HG03066 (cell line): ENCODE measurements at regions not wholly inside any gene's neighbourhood (a gene's known extent, or its start where the extent isn't known, plus 50 kb on each side); places are given as distances from the start of the nearest gene placed in this dataset.
"Not testable (repeated sequence)": the region's sequence is repeated elsewhere in the genome, so short reads cannot be mapped to it uniquely, and the experiment has no call there.

Experiments used
- ATAC-seq: cut with Tn5 transposase; IDR thresholded peaks from one replicate; pipeline ENCODE4 v1.9.1; 2021; ENCODE audit warnings: low read depth; ENCODE audit not compliant: unreplicated experiment

DNA sequence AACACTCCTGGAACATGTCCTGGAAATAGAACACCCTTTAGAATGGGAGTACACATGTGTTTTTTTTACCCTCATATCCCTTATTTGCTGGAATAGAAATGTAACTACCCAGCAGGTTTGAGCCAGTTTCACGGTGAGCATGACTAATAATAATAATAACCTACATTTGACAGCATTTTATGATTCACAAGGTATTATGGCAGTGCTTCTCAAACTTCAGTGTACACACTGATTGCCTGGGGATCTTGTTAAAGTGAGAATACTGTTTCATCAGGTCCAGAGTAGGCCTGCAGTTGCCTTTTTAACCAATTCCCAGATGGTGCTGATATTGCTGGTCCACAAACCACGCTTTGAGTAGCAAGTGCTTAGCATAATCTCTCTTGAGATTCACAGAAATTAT, 63.9 kb downstream of the NFKBIZ start:
- ATAC-seq: no peak

DNA sequence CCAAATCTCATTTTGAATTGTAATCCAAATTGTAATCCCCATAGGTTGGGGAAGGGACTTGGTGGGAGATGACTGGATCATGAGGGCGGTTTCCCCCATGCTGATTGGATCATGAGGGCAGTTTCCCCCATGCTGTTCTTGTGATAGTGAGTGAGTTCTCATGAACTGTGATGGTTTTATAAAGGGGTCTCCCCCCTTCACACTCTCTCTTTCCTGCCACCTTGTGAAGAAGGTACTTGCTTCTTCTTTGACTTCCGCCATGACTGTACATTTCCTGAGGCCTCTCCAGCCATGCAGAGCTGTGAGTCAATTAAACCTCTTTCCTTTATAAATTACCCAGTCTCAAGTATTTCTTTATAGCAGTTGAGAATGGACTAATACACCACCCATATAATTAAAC, 68.4 kb downstream of the NFKBIZ start:
- not testable (repeated sequence) for ATAC-seq

GRCh38 chr3:101922151-101922725, 72.9 kb downstream of the NFKBIZ start:
- ATAC-seq: not testable (repeated sequence)

GRCh38 chr3:101924621-101925020, 75.3 kb downstream of the NFKBIZ start:
- ATAC-seq: not testable (repeated sequence)

- not testable (repeated sequence) for ATAC-seq
Measured at GRCh38 chr3:101925124-101925523, 75.8 kb downstream of the NFKBIZ start.

DNA sequence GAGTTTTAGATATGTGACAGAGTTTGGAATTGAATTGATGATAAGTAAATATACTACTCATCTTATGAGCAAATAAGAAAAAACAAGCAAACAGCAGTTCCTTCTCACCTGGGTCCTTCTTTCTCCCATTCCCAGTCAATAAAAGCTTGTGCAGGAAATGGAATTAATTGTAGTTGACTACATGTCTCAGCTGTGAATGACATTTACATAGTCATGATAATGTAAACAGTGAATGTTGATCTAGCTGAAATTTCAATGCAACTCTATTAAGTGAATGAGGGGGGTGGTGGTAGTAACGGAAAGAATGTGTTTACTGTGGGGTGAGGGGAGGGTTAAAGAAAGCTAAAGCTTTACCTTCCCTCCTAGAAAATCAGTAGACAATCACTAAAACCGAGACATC, 76.2 kb downstream of the NFKBIZ start:
- ATAC-seq: no peak

GRCh38 chr3:101926594-101927105, 77.3 kb downstream of the NFKBIZ start:
- no peak for ATAC-seq

DNA sequence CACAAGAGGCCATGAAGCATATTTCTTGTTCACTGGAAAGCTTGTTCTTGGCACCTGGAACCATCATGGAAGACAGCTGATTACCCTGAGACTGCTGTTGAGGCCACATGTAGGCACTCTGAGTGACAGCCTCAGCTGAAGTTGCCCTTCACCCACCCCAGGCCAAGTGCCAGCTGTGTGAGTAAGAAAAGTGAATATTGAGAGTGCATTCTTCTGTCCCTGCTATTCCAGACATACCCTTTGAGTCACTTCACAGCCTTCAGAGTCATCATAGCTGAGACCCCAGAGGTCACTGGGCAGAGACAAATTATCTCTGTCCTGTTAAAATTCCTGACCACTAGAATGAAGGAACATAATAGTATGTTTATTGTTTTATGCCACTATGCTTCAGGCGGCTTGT, 79.6 kb downstream of the NFKBIZ start:
- no peak for ATAC-seq

DNA sequence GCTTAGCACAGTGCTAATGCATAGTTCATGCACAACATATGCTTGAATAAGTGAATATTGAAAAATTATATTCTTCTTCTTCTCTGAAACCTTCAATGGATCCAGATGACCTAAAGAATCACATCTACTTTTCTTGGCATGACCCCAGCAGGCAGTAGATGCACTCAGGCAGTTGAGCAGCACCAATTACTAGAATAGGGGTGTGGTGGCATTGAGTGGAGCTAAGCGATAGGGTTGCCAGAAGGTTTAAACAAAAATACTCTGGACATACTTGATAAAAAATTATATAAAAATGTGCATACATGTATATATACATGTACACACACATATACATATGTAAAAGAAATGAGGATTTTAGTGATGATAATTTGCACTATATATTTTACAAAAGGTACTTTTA, 81.8 kb downstream of the NFKBIZ start:
- no peak for ATAC-seq

DNA sequence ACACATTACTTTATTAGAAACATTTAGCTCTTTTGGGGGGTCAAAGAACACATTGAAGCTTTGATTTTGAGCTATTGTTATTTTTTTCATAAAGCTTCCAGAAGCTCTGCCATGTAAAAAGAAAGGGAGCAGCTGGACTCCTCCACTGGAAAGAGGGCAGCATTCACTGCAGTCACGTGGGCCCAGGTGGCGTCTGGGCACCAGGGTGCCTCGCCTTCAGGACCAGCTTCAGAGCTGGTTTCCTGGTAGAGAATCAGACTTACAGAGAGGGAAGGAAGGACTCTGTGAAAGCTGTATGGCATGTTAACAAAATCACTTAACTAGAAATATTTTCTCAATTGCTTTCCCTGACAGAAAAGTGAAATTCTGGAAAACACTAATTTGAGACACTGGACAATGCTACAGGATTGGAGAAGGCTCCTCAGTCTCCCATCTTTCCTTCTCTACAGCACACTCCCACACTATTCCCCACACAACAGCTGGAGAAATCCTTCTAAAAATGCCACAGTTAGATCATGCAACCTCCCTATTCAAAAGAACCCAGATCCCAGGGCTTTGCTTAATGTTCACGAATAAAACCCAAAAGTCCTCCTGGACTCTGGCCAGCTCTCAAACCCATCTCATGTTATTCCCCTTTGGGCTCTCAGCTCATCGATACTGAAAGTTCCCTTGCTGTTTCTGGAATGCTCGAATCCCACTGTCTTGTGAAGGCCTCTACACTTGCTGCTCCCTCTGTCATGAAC, 83.2 kb downstream of the NFKBIZ start:
- ATAC-seq: no peak

DNA sequence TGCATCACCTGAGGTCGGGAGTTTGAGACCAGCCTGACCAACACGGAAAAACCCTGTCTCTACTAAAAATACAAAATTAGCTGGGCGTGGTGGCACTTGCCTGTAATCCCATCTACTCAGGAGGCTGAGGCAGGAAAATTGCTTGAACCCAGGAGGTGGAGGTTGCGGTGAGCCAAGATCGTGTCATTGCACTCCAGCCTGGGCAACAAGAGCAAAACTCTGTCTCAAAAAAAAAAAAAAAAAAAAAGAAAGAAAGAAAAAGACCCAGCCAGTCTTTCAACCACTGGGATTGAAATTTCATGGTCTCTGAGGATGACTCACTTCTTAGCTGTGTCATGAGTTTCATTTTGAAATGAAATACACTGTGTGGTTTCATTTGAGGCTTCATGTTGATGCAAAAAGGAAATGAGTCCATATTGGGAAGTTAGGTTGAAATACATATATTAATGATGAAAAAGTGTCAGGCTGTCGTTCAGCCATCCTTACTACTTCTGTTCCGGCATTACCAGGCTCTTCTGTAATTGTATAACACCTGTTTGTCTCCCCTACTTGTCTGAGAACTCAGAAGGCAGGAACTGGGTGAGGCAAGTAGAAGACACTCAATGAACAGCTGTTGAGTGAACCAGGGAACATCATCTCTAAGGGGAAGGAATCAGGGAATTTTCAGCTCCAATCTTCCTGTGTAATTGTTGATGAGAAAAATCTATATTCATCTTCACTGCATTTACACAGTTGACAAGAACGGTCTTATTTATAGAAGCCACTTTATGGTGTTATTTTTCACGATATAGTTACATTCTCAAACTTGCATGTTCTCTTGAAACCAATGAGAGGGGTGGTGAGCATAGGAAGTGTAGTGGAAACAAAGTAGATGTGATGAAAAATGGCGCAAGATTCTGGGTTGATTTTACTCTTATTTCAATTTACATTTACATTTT, 87.4 kb downstream of the NFKBIZ start:
- peak; percentile 82 for ATAC-seq

DNA sequence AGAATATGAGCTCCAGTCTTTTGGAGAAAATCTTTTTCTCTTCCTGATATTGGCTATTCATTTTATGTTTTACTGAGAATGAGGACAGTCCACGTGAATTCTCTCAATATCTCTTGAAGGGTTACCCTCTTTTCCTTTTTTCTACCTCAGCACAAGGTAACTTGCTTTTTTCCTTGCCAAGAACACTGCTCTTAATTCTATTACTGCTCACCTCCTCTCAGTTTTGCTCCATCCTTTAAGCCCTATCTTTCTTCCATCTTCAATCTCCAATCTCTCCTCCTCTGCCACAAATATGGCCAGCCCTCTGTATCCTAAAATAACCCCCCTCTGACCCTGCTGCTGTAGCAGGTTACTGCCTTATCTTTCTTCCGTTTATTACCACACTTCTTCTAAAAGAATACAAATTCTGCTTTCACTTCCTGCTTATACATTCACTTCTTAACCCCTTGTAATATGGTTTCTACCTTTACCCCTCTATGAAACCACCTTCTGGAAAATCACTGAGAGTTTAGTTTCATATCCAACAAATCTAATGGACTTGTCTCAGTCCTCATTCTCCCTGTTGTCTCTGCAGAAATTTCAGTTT, 89.0 kb downstream of the NFKBIZ start:
- ATAC-seq: peak; percentile 48

DNA sequence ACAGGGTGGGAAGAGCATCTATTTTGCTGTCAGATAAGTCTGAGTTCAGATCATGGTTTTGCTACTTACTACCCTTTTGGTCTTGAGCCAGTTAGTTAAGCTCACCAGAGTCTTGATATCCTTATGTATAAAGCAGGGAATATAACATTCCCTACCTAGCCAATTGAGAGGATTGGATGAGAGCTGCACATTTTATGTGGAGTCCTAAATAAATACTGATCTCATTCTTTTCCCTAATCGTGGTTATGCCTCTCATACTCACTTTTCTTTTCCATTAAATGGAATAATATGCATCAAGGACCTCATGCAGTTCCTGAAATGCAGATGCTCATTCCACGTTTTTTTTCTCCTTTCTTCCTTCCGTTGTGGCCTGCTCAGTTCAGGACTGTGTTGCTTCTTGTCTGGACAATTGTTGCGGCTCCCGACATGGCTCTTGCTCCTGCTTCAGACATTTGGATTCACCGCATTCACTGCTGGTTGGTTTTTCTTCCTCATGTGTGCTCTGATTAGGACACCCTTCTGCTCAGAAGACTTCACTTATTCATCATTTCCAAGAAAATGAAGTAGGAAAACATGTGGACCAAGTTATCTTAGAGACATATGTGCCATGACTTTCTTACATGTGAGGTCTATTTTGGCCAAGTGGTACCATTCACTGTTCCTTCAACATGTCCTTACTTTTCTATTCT, 90.2 kb downstream of the NFKBIZ start:
- no peak for ATAC-seq

DNA sequence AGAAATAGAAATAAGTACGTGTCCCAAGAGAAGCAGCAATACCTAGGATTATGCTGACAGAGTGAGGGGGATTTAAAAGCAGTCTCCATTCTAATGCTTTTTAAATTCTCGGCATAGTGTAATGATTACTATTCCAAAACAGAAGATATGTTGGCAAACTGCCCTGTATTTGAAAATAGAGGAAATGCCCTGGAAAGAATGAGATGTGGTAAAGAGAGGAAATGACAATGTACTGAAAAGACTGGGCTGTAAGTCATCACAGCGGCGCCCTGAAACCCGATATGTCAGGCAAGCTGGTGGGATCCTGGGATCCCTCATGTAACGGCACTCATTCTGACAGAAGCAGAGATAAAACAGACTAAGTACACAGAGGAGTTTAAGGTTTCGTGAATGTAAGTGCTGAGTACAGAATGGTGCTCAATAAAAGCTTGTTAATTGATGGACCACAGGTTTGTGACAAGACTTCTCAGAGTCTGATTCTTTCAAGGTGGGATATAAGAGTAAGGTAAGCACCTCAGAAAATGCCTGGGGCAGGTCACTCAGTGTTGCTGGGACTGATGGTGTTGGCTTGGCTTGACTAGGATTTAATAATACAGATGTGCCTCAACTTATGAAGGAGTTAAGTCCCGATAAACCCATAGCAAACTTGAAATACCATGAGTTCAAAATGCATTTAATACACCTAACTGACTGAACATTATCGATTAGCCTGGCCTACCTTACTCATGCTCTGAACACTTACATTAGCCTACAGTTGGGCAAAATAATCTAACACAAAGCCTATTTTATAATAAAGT, 91.4 kb downstream of the NFKBIZ start:
- no peak for ATAC-seq

DNA sequence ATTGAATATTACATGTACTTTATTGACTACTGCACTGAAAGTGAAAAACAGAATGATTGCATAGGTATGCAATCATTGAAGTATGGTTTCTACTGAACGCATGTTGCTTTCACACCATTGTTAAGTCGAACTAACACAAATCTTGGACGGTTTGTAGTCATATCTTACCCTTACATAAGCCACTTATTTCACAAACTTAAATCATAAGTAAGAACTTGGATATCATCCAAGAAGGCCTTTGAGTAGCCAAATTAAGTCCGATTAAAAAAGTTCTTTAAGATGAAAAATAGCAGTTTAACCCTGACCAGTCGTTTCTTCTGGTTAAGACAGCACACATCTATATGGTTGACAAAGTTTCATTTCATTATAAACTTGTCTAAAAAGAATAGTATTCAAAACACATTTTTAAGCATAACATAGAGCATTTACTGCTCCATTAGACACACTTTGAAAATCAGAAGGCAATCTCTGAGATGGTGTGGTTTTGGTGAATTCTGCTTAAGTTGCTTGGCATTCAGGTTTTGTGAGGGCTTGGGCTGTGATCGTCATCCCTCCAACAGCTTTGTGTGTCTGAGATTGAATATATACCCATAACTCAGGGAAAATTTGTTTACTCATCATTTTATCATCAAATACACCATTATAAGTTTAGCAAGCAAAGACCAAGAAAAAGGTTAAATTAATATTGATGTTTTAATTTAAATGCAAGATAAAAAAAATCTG, 92.2 kb downstream of the NFKBIZ start:
- no peak for ATAC-seq

DNA sequence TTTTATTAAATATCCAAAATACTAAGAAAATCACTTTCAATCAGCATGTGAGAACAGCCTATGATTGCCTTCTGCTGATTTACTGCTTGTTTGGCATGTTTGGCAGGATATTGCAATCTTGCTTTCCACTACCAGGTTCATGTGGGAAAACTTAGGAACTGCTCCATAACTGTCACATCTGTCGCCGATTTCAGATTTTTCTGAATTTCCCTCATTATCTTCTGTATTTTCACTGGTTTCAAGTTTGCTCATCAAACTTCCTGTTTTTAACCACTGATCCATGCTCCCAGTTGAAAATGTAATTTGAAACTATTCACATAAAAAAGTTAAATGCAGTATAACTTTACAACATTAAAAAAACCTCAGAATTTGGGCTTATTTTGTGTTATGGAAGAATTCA, 93.0 kb downstream of the NFKBIZ start:
- no peak for ATAC-seq

DNA sequence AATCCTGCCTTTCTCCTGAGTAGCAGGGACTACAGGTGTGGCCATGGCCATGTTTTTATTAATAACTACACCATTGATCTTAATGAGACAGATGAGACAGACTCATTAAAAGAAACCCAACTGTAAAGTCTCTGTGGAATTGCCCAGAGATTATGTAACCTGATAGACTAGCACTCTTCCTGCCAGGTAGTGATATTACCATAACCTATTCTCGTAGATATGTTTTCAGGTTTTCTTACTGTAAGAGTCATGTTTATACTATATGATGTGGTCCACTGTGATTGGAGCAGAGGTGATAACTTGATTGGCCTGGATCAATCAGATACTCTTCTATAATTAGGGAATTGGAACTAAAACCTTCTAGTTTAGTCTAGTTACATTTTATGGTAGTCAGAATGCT, 93.7 kb downstream of the NFKBIZ start:
- no peak for ATAC-seq

DNA sequence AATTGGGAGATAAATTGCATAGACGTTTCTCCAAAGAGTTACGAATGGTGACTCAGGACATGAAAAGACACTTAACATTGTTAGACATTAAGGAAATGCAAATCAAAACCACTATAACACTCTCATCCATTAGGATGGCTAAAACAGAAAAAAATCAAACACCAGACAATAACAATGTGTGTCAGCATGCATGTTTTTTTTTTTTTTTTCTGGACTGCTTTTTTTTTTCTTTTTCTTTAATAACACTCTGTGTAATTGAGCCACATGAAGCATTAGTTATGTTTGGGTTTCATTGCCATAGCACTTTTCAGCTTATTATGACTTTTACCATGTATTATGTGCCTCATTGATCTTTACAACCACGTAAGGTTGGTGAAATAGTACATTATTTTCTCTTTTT, 95.0 kb downstream of the NFKBIZ start:
- ATAC-seq: no peak

GRCh38 chr3:101945980-101946379, 96.7 kb downstream of the NFKBIZ start:
- ATAC-seq: no peak
